Hepatocyte (in vitro differentiated cells): ENCODE measurements at regions not wholly inside any gene's neighbourhood (a gene's known extent, or its start where the extent isn't known, plus 50 kb on each side); places are given as distances from the start of the nearest gene placed in this dataset.
A peak's percentile ranks its signal among the peaks of the same experiment; 100 is the strongest.
"Not testable (repeated sequence)": the region's sequence is repeated elsewhere in the genome, so short reads cannot be mapped to it uniquely, and the experiment has no call there.

Experiments used
- DNase-seq: peaks from one replicate; pipeline ENCODE4 v3.0.0-alpha.2; 2016; ENCODE audit warnings: low spot score
- H2AFZ ChIP-seq: fragments of 200-600 bp; sonication (generic); 2 replicates; pipeline ENCODE4 v1.6.0; 2016; ENCODE audit warnings: antibody characterized with exemption, mild to moderate bottlenecking
- H3K27ac ChIP-seq: fragments of 200-600 bp; sonication (generic); 2 replicates; pipeline ENCODE4 v1.5.1; 2016; ENCODE audit warnings: mild to moderate bottlenecking
- H3K27me3 ChIP-seq: fragments of 200-600 bp; sonication (generic); 2 replicates; pipeline ENCODE4 v1.6.1; 2016
- H3K36me3 ChIP-seq: fragments of 200-600 bp; sonication (generic); replicated peaks from 2 replicates; pipeline ENCODE4 v1.5.1; 2016; ENCODE audit warnings: low read depth; ENCODE audit not compliant: insufficient read depth
- H3K4me1 ChIP-seq: fragments of 200-600 bp; sonication (generic); 2 replicates; pipeline ENCODE4 v1.5.1; 2016; ENCODE audit warnings: mild to moderate bottlenecking, moderate library complexity; ENCODE audit not compliant: insufficient read depth
- H3K4me2 ChIP-seq: fragments of 200-600 bp; sonication (generic); 2 replicates; pipeline ENCODE4 v1.6.0; 2016
- H3K4me3 ChIP-seq: fragments of 200-600 bp; sonication (generic); 2 replicates; pipeline ENCODE4 v1.5.1; 2016; ENCODE audit warnings: mild to moderate bottlenecking
- H3K79me2 ChIP-seq: fragments of 200-600 bp; sonication (generic); 2 replicates; pipeline ENCODE4 v1.6.0; 2017; ENCODE audit warnings: mild to moderate bottlenecking
- H3K9me2 ChIP-seq: fragments of 200-600 bp; sonication (generic); replicated peaks from 2 replicates; pipeline ENCODE4 v1.6.0; 2017; ENCODE audit warnings: mild to moderate bottlenecking; ENCODE audit not compliant: insufficient read depth
- H3K9me3 ChIP-seq: fragments of 200-600 bp; sonication (generic); 2 replicates; pipeline ENCODE4 v1.5.1; 2016; ENCODE audit warnings: low read depth, mild to moderate bottlenecking
- H4K20me1 ChIP-seq: fragments of 200-600 bp; sonication (generic); 2 replicates; pipeline ENCODE4 v1.6.0; 2016; ENCODE audit warnings: mild to moderate bottlenecking; ENCODE audit not compliant: insufficient read depth, poor library complexity, severe bottlenecking
- WGBS: methylation state at CpG from one replicate; pipeline ENCODE4 v1.1.6; 2016; ENCODE audit warnings: low lambda C conversion rate; ENCODE audit errors: missing lambda C conversion rate; 5-methylcytosine and 5-hydroxymethylcytosine counted together

GRCh38 chr16:29602683-29603088, 60.4 kb upstream of the SPN start:
- 96% methylated on average over 6 of the region's 6 CpGs for WGBS
- H3K4me1 ChIP-seq = peaks cover 18% of the 10 kb centered on the region

GRCh38 chr16:29604631-29605549, 58.2 kb upstream of the SPN start:
- H3K4me2 ChIP-seq, H3K4me3 ChIP-seq, H3K27me3 ChIP-seq, H4K20me1 ChIP-seq, H3K9me3 ChIP-seq, H3K9me2 ChIP-seq, H3K36me3 ChIP-seq, H2AFZ ChIP-seq: not testable (repeated sequence)
- peak; percentile 47 for DNase-seq
- WGBS = 76% methylated on average over 17 of the region's 21 CpGs
- Histone ChIP-seq H3K27ac (peak overlapping the region; percentile 35), H3K4me1 (peaks cover 15% of the 10 kb centered on the region), H3K79me2 (peaks cover 42% of the 10 kb centered on the region)

More at GRCh38 chr16:29602683-29603088, 60.4 kb upstream of the SPN start:
- H2AFZ ChIP-seq, H3K9me3 ChIP-seq, H3K4me3 ChIP-seq, H4K20me1 ChIP-seq, H3K36me3 ChIP-seq, H3K27ac ChIP-seq, H3K4me2 ChIP-seq, DNase-seq, H3K27me3 ChIP-seq, H3K9me2 ChIP-seq: not testable (repeated sequence)
- H3K79me2 ChIP-seq = peaks cover 40% of the 10 kb centered on the region

DNA sequence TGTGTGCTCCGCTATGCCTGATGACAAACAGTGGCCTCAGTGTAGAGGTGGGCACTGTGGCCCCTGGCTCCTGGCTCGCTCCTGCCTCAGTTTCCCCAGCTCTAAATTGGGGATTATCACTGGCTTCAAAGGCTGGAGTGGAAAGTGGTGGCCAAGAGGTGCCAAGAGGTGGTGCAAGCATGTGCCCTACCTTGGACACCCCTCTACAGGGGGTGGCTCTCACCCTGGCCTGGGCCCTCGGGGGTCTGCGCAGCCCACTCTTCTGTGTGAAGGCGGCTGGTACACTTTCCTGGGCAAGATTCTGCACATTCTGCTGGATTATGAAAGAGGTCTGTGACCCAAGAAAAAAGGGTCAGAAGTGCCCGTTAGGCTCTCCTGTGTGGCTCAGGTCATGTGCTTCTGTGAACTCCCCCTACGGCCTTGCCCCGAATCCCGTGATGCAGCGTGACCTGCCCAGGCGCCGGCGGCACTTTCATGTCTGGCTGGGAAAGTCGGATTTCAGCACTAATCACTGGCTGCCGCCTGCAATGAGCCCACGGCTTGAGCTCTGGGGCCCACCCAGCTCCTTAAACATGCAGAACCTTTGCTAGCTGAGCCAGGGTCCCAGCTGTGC, 57.3 kb upstream of the SPN start:
- WGBS = 86% methylated on average over 16 of the region's 16 CpGs
- H3K27me3 ChIP-seq, DNase-seq: not testable (repeated sequence)

GRCh38 chr16:29606669-29607427, 56.2 kb upstream of the SPN start:
- not testable (repeated sequence) for DNase-seq

More for the DNA sequence above, 57.3 kb upstream of the SPN start:
- not testable (repeated sequence) for H2AFZ ChIP-seq, H3K9me2 ChIP-seq, H3K27ac ChIP-seq, H3K4me2 ChIP-seq, H4K20me1 ChIP-seq, H3K4me3 ChIP-seq, H3K36me3 ChIP-seq, H3K9me3 ChIP-seq
- peaks cover 11% of the 10 kb centered on the region for H3K4me1 ChIP-seq
- H3K79me2 ChIP-seq = peaks cover 42% of the 10 kb centered on the region

DNA sequence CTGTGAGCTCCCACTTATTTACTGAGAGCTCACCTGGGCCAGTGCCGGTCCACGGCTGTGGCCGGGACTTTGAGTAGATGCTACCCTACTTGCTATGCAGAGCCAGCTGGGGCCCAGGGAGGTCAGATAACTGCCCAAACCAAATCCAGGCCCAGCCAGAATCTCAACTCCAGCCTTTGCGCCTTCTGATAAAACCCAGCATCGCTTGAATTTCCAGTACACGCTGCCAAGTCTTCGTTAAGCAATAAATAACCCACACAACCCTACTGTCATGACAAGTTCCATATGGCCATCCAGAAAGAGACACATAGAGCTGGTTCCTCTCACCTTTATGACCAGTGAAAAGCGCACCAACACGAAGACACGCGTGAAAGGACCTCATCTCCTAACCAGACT, 55.6 kb upstream of the SPN start:
- Histone ChIP-seq H3K79me2 (peaks cover 36% of the 10 kb centered on the region), H3K4me1 (peaks cover 11% of the 10 kb centered on the region)
- H4K20me1 ChIP-seq, H3K9me2 ChIP-seq, H3K36me3 ChIP-seq, H3K4me3 ChIP-seq, H3K27me3 ChIP-seq, DNase-seq, H3K27ac ChIP-seq, H3K9me3 ChIP-seq, H3K4me2 ChIP-seq, H2AFZ ChIP-seq: not testable (repeated sequence)
- WGBS = 76% methylated on average over 11 of the region's 11 CpGs

More at GRCh38 chr16:29606669-29607427, 56.2 kb upstream of the SPN start:
- H3K9me3 ChIP-seq, H4K20me1 ChIP-seq, H2AFZ ChIP-seq, H3K4me3 ChIP-seq, H3K36me3 ChIP-seq, H3K9me2 ChIP-seq, H3K27ac ChIP-seq, H3K27me3 ChIP-seq, H3K4me2 ChIP-seq: not testable (repeated sequence)
- Histone ChIP-seq H3K4me1 (peaks cover 11% of the 10 kb centered on the region), H3K79me2 (peaks cover 41% of the 10 kb centered on the region)
- 90% methylated on average over 23 of the region's 26 CpGs for WGBS

DNA sequence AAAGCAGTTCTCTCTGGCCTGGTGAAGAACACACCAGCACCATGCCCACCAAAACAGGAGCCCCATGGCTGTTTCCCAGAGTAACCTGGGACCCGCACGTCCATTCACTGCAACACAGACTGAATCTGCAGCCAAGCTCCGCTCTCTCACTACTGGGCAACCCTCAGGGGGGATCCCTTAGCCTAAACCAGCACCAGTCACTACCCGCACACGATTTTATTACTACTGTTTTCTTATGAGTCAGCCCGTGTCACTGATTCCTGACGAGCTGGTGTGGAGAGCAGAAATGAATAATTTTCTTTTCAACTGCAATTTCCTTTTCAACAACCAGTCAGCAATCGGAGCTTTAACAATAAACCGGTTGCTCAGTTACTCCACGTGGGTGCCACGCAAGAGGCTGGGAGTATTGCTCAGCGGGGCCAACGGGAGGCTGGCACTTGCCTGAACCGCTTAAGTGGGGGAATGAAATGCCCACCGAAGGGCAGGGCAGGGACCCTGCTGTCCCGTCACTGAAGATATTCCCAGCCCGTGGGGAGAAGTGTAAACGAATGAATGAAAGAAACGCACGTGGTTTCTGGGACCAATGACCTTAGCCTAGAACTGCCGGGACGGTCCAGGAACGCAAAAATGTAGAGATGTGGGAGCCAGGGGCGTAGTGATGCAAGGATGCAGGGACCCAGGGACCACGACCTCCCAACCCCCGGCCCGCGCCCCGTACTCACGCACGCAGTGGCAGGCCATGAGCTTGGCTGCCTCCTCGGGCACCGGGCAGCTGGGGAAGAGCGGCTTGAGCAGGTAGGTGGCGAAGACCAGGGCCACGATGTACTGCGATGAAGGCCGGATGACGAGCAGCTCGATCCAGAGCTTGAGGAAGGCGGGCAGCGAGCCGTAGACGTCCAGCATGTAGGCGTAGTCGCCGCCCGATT, 50.4 kb upstream of the SPN start:
- not testable (repeated sequence) for DNase-seq, H4K20me1 ChIP-seq, H3K27me3 ChIP-seq, H3K79me2 ChIP-seq, H3K36me3 ChIP-seq, H3K4me1 ChIP-seq, H3K9me3 ChIP-seq, H3K9me2 ChIP-seq
- peak overlapping the region; percentile 63 for H2AFZ ChIP-seq
- peak overlapping the region; percentile 91 for H3K4me2 ChIP-seq
- H3K4me3 ChIP-seq = peak overlapping the region; percentile 42
- H3K27ac ChIP-seq = peak overlapping the region; percentile 70
- 4% methylated on average over 36 of the region's 48 CpGs for WGBS
